ENCODE measurements at regions not wholly inside any gene's neighbourhood (a gene's known extent, or its start where the extent isn't known, plus 50 kb on each side); places are given as distances from the start of the nearest gene placed in this dataset.

- no peak for TF ChIP-seq CTCF (IDR thresholded peaks at IDR 0.05)
- no peak for TF ChIP-seq POLR2A (IDR thresholded peaks at IDR 0.05)
- TF ChIP-seq EP300 (IDR thresholded peaks at IDR 0.05): no peak
These were observed 319.7 kb downstream of the CTTN start for GRCh38 chr11:70717936-70718595.
